ENCODE measurements at regions not wholly inside any gene's neighbourhood (a gene's known extent, or its start where the extent isn't known, plus 50 kb on each side); places are given as distances from the start of the nearest gene placed in this dataset.

DNA sequence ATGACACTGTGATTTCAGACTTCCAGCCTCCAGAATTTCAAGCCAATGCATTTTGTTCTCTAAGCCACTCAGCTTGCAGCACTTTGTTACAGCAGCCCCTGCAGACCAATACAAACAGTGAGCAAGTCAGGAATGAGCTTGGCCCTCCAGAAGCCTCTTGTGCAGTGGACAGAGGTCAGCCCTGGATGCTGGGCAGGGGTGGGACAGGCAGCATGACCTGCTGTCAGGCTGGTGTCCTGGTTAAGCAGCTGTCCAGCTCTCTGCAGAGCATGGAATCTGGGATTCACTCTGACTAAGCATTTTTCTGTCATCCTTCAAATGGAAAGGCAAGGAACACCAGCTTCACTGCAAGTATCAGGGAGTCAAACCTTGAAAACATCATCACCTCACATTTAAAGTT, 85.5 kb upstream of the GDF10 start:
- Histone ChIP-seq H4K20me1 (ENCODE audit: control insufficient read depth, extremely low read depth, insufficient read depth, low read length) (no peaks in the 10 kb centered on the region), H3K9me3 (ENCODE audit: control insufficient read depth, insufficient read depth, low read depth, low read length) (no peaks in the 10 kb centered on the region), H3K4me2 (ENCODE audit: extremely low read depth, insufficient read depth, low read length) (no peak overlapping the region), H3K27ac (ENCODE audit: insufficient read depth, low read length) (no peak overlapping the region), H3K79me2 (ENCODE audit: control insufficient read depth, insufficient read depth, low read length) (no peaks in the 10 kb centered on the region), H3K36me3 (ENCODE audit: control insufficient read depth, insufficient read depth, low read length) (no peaks in the 10 kb centered on the region), H3K4me3 (replicated peaks in 1 of 4; ENCODE audit: control extremely low read depth in 1 of 4, insufficient read depth in 1 of 4, low read depth in 3 of 4, low read length in 4 of 4) (no peak overlapping the region), H3K27me3 (ENCODE audit: control insufficient read depth, insufficient read depth, low read length) (no peaks in the 10 kb centered on the region), H3K9ac (ENCODE audit: insufficient read depth, low read length) (no peak overlapping the region), H3K4me1 (ENCODE audit: control insufficient read depth, extremely low read depth, insufficient read depth, low read length) (no peaks in the 10 kb centered on the region), H2AFZ (ENCODE audit: low read length) (no peak overlapping the region)
- TF ChIP-seq, protein P1, sequence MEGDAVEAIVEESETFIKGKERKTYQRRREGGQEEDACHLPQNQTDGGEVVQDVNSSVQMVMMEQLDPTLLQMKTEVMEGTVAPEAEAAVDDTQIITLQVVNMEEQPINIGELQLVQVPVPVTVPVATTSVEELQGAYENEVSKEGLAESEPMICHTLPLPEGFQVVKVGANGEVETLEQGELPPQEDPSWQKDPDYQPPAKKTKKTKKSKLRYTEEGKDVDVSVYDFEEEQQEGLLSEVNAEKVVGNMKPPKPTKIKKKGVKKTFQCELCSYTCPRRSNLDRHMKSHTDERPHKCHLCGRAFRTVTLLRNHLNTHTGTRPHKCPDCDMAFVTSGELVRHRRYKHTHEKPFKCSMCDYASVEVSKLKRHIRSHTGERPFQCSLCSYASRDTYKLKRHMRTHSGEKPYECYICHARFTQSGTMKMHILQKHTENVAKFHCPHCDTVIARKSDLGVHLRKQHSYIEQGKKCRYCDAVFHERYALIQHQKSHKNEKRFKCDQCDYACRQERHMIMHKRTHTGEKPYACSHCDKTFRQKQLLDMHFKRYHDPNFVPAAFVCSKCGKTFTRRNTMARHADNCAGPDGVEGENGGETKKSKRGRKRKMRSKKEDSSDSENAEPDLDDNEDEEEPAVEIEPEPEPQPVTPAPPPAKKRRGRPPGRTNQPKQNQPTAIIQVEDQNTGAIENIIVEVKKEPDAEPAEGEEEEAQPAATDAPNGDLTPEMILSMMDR (conservative IDR thresholded peaks at IDR 0.05 in 1 of 2, IDR thresholded peaks at IDR 0.05 in 1 of 2; ENCODE audit: low read depth in 1 of 2, low read length in 2 of 2), result no peak
- TF ChIP-seq EZH2 (IDR thresholded peaks at IDR 0.05; ENCODE audit: low read length, missing control alignments), result no peak
- peak in 1 of 2 donors; percentile 8 for DNase-seq (ENCODE audit: low read depth in 2 of 2)

DNA sequence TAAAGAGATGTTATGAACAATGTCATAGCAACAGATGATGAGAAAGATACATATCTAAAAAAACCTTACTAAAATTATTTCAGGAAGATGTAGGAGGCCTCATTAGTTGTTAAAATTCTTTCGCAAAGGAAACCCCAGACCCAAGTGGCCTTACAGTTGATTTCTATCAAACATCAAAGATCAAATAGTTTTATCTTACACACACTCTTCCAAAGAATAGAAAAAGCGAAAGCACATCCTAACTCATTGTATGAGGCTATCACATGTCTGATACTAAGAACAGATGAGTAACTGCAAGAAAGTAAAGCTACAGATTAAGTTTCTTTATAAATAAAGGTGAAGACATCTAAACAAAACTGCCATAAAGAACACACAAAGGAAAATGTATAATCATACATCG, 82.9 kb upstream of the GDF10 start:
- Histone ChIP-seq H3K79me2 (ENCODE audit: control insufficient read depth, insufficient read depth, low read length) (no peaks in the 10 kb centered on the region), H3K4me1 (ENCODE audit: control insufficient read depth, extremely low read depth, insufficient read depth, low read length) (no peaks in the 10 kb centered on the region), H4K20me1 (ENCODE audit: control insufficient read depth, extremely low read depth, insufficient read depth, low read length) (no peaks in the 10 kb centered on the region), H3K36me3 (ENCODE audit: control insufficient read depth, insufficient read depth, low read length) (no peaks in the 10 kb centered on the region), H3K27ac (ENCODE audit: insufficient read depth, low read length) (no peak overlapping the region), H2AFZ (ENCODE audit: low read length) (no peak overlapping the region), H3K9me3 (ENCODE audit: control insufficient read depth, insufficient read depth, low read depth, low read length) (no peaks in the 10 kb centered on the region), H3K4me3 (replicated peaks in 1 of 4; ENCODE audit: control extremely low read depth in 1 of 4, insufficient read depth in 1 of 4, low read depth in 3 of 4, low read length in 4 of 4) (no peak overlapping the region), H3K4me2 (ENCODE audit: extremely low read depth, insufficient read depth, low read length) (no peak overlapping the region), H3K9ac (ENCODE audit: insufficient read depth, low read length) (no peak overlapping the region), H3K27me3 (ENCODE audit: control insufficient read depth, insufficient read depth, low read length) (no peaks in the 10 kb centered on the region)
- no peak for DNase-seq (ENCODE audit: low read depth in 2 of 2)
- TF ChIP-seq, protein P1 (conservative IDR thresholded peaks at IDR 0.05 in 1 of 2, IDR thresholded peaks at IDR 0.05 in 1 of 2; ENCODE audit: low read depth in 1 of 2, low read length in 2 of 2), result no peak
- TF ChIP-seq EZH2 (IDR thresholded peaks at IDR 0.05; ENCODE audit: low read length, missing control alignments), result no peak

DNA sequence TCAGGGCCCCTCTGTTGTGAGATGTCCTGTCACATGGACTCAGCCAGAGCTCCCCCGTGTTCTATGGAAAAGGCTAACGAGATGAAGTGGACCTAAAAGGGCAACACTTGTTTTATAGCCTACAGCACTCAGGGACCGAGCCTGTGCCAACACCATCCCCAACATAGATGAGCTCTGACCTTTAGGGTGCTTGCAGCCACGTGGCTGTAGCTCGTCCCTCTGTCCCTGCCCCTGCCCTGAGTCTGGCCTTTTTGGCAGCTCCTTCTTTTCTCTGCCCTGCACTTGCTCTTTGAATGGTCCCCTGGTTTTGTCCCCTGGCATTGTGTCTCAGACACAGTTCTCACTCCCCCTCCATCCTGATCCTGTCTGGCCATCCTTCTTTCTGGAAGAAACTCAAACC, 81.2 kb upstream of the GDF10 start:
- Histone ChIP-seq H3K4me2 (ENCODE audit: extremely low read depth, insufficient read depth, low read length) (no peak overlapping the region), H3K27me3 (ENCODE audit: control insufficient read depth, insufficient read depth, low read length) (no peaks in the 10 kb centered on the region), H3K4me3 (replicated peaks in 1 of 4; ENCODE audit: control extremely low read depth in 1 of 4, insufficient read depth in 1 of 4, low read depth in 3 of 4, low read length in 4 of 4) (no peak overlapping the region), H4K20me1 (ENCODE audit: control insufficient read depth, extremely low read depth, insufficient read depth, low read length) (no peaks in the 10 kb centered on the region), H2AFZ (ENCODE audit: low read length) (no peak overlapping the region), H3K27ac (ENCODE audit: insufficient read depth, low read length) (no peak overlapping the region), H3K9me3 (ENCODE audit: control insufficient read depth, insufficient read depth, low read depth, low read length) (no peaks in the 10 kb centered on the region), H3K36me3 (ENCODE audit: control insufficient read depth, insufficient read depth, low read length) (no peaks in the 10 kb centered on the region), H3K4me1 (ENCODE audit: control insufficient read depth, extremely low read depth, insufficient read depth, low read length) (no peaks in the 10 kb centered on the region), H3K9ac (ENCODE audit: insufficient read depth, low read length) (no peak overlapping the region), H3K79me2 (ENCODE audit: control insufficient read depth, insufficient read depth, low read length) (no peaks in the 10 kb centered on the region)
- no peak for DNase-seq (ENCODE audit: low read depth in 2 of 2)
- TF ChIP-seq, protein P1 (conservative IDR thresholded peaks at IDR 0.05 in 1 of 2, IDR thresholded peaks at IDR 0.05 in 1 of 2; ENCODE audit: low read depth in 1 of 2, low read length in 2 of 2), result no peak
- no peak for TF ChIP-seq EZH2 (IDR thresholded peaks at IDR 0.05; ENCODE audit: low read length, missing control alignments)

Measured in fibroblast of lung (primary cell).